ENCODE measurements at regions not wholly inside any gene's neighbourhood (a gene's known extent, or its start where the extent isn't known, plus 50 kb on each side); places are given as distances from the start of the nearest gene placed in this dataset.

DNA sequence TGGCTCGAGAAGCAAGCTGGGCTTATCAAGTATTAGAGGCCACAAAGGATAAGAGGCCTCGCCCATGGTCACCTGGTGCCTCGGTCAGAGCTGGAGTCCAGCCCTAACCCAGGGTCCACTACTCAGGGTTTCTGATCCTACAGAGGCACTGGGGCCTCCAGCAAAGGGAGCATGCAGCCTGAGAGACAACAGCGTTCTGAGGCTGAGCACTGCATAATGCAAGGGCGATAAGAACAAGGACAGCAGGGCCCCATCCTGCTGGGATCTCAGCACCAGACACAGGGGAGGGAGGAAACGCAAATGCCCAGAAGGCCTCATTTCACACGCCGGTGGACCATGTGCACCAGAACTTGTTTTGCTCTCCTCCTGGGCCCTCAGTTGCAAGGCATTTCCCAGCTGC is 63.0 kb downstream of the C5orf15 start:
- no peak for DNase-seq

DNA sequence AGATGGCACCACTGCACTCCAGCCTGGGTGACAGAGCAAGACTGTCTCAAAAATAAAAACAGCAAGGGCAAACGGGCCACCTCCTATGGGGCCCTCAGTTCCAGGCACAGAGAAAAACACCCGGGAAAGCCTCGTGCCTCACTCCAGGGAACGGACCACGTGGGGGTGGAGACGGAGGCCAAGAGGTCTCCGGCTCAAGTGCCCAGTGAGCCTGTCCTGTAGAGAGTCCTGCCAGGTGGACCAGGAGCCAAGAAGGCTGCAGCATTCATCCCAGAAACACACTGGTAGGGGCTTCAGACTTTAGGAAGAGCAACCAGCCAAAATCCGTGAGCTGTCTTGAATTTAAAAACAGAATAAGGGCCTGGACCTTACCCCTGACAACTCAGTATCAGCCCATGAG is 63.8 kb downstream of the C5orf15 start:
- no peak for DNase-seq

DNA sequence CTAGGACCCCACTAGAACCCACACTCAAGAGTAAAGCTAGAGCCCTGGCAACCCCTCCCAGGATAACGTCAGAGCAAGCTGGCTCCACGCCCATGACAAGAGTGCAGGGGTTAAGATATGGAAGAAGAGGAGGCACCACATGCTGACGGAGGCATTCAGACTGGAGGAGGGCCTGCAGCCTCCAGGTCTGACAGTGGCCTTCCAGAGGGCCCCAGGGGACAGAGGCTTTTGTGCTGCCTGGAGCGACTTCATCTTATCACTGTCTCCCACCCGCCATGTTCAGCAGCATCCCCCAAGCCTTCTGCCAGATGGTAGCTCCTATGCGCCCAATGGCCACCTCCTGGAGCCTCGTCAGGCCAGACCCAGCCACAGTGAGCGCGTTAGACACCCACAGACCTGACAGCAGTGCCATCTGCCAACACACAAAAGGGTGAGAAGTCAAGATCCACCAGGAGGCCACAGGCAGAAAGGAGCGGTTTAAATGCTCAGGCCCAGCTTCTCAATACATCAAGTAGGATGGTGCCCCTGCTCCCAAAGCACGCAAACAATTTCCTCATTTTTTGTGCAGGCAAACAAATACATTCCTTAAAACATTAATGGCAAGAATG is 65.8 kb downstream of the C5orf15 start:
- DNase-seq, result no peak

DNA sequence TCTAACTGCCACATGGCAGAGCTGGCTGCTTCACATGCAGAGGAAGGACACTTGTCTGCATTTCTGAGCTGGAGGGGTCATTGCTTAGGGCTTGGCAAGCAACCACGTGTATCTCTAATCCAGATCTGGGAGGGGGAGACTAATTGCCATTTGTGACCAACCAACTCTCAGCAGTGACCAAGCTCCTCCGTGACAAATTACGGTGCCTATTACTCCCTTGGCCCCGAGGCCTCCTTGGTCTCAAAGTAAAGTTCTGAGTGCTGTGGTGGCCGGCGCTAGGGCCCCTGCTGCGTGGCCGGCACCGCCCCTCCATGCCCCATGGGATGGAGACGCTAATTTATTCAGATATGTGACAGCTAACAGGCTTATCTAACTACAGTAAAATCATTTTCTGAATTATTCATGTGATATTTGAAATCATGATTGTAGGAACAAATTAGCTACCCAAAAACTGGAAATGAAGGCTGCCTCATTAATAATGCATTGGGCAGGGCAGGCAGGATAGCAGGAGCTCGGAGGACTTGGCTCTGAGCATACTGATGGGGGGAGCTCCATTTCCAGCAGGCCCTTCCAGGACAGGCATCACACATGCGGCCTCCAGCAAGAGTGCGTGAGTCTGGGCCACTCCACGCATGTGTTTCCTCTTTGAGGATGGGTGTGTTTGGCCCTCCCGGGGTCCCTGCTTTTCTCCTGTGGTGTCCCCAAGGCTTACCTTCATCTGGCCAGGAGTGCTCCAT is 67.7 kb downstream of the C5orf15 start:
- DNase-seq, result no peak

DNA sequence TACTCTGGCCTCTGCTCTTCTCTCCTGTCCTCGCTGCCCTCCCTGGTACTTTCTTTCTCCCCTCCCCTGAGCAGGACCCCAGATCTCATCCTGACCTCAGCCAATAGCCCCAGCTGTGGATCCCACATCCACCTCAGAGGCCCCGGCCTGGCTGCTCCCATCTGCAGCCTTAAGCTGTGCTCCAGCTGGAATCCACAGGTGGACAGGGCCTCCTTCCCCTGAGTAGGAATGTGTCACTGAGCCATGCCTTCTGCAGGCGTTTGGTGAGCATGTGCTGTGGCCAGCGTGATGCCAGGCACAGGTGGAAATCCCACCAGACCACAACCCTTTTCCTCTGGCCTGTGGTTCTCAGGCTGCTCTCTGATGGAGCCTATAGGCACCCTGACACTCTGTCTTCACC is 68.9 kb downstream of the C5orf15 start:
- no peak for DNase-seq

DNA sequence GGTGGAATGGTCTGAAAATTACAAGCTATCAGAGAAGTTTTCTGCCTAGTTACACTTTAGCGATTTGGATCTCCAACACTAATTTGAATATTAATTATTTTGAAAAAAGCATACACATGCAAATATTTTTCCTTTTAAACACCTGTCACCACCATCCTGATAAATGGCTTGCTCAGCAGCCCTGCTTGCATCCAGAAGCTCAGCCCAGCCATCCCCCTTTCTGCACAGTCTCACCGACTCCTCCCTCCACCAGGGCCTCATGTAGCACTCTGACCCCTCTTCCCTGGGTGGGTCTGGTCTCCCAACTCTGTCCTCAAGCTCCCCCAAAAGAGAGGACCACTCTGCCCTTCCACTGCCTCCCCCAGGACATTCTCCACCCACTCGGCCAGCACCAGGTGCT is 70.0 kb downstream of the C5orf15 start:
- DNase-seq, result no peak

DNA sequence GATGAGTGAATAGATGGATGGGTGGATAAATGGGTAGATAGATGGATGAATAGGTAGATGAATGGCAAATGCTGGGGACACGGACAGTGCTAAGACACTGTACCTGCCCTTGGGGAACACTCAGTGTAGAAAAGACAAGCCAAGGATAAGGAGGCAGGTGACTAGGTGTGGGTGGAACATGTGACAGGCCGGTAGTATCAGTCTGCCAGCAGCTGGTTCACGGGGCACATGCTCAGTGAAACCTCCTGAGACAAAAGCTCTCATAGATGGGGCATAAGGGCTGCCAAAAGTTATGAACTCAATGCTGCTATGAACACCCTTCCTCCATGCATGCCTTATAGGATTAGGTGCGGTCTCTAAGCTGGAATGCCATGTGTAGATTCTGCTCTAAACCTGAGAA is 71.0 kb downstream of the C5orf15 start:
- DNase-seq, result no peak

DNA sequence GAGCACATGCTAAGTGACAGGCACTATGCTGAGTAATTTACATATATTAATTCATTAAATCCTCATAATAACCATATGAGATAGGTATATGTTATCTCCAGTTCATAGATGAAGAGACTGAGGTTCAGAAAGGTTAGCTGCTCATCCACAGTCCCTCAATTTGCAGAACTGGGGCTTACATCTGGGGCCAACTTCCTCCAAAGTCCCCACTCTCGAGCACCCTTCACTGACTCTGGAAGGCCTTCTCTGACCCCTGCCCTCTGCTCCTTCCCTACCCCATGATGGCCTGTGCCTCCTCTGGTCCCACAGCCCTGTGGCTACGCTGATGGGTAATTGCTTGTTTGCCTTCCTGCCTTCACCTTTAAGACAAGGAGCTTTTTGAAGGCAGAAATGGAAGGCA is 71.6 kb downstream of the C5orf15 start:
- DNase-seq, result no peak

DNA sequence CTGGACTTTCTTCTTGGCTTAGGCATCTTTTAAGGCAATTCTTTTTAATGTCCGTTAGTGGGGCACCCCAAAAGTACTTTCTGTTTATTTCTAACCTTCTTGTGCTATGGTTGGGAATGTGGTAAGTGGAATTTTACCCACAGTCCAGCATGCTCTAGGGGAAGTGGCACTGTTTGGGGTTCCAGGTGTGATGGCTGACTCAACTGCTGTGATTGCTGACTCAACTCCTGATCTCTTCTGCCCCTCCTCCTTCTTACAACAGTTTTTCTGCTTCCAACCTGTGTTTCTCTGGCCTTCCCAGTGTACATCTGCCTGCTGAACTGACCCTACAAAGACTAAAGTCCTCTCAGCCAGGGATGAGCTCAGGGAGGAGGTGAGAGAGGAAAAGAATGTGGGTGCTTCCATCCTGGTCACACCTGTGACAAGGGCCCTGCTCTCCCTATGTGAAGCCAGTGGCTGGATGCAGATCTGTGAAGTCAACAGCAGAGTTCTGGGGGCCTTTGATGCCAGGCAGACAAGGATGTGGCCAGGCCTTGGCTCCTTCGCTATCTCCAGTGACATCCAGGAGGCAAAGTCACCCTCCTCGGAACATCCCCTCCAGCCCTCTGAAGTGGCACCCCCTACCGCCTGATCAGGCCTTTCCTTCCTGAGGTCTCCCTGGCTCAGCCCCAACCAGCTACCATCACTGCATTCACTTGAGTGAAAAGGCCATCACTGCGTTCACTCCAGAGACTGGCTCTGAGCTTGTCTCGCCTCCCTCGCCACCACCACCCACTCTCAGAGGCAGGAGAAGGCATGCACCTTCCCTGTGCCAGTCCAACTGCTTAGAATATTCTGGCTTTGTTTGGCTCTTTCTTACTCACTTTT is 72.2 kb downstream of the C5orf15 start:
- DNase-seq, result no peak

DNA sequence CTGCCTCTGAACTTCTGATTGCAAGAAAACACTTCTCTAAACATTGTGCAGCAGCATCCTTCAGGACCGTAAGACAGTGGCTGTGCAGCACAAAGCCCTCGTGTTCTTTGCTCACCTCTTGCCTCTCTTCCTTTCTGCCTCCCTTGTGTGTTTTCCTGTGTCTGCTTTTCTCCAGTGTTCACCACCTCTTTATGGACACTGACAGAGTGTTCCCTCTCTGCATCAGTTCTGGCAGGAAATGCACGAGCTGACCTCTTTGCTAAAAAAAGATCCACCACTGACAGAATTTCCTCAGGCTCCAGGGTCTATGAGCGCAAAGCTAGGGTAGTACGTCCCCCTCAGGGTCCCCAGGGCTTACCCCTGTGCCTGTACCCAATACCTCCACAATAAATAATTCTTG is 74.3 kb downstream of the C5orf15 start:
- no peak for DNase-seq

DNA sequence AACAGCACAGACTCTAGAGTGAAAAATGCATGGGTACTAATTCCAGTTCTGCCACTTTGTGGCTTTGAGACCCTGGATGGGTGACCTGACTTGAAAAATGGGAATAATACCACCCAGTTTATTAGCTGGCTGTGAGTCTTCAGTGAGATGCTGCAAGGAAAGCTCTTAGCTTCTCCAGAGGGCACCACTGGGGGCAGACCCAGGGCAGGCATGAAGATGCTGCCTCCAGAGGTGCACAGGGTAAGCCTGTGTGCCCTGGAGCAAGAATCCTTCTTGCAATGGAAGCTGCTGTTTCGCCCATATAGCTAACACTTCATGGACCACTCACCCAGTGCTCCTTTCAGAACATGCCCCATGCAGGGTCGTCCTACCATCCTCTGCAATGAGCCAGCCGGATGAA is 75.7 kb downstream of the C5orf15 start:
- DNase-seq, result no peak

DNA sequence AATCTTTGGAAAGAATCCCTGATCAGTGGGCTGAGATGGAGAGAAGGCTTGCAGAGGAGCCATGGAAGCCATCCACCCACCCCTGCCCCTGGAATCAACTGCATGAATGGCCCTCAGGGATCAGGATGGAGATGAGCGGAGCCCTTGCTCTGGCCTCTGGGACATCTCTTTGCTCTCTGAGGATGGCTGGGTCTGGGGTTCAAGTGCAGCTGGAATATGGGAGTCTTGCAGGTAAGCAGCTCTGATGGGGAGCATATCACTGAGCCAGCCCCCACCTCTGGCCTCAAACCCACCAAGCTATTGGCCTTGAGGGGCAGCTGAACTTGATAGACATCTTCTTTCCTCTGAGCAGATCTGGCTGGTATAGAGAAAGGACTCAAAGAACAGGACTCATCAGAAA is 76.1 kb downstream of the C5orf15 start:
- DNase-seq, result no peak

DNA sequence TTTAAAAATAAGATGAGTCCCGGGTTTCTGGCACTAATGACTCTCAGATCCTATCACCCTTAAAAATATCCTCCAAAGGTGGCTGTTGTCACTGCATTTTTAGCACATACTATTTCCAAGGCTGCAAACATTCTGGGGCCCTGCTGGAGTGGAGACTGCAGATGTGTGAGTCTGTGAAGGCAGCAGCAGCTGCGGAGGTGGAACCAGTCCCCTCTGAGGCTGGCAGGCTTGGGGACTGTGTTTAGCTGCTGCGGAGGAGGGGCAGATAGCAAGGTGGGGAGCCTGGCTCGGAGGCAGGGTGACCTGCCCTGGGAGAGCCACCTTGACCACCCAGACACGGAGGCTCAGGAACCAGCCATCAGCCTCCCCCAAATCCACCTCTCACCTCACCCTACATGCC is 77.0 kb downstream of the C5orf15 start:
- DNase-seq, result no peak

DNA sequence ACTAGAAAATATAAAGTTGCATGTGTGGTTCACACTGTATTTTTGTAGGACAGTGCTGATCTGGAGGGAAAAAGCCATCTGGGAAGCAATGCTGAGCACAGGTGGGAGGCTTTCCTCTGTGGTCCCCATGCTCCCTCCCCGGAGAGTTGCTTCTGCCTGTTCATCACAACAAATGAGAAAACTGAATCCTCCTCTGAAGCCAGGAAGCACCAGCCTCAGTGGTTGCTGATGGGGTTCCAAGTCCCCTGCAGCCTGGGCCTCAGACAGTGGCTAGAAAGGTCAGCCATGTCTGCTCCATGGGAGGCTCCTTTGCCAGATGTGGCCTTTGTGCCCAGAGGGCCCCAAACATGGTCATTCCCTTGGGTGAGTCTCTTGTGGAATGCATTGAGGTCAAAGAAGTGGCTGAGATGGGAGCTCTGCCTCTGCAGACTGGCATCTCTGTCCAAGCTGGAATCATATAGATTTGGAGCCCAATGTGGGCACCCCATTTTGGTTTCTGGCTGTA is 77.6 kb downstream of the C5orf15 start:
- no peak for DNase-seq

DNA sequence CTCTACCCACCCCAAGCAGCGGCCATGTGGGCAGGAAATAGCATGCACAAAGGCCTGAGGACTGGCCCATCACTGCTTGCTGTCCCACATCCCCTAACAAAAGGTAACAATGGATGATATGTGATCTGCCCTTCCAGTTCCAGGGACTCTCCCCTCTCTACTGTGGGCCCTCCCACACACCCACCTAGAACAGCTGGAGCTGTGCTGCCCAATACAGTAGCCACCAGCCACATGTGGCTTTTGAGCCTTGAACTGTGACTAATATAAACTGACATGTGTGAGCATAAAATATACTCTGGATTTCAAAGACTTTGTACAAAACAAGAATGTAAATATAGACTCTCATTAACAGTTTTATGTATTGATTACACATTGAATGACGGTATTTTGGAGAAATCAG is 78.1 kb downstream of the C5orf15 start:
- DNase-seq, result no peak

DNA sequence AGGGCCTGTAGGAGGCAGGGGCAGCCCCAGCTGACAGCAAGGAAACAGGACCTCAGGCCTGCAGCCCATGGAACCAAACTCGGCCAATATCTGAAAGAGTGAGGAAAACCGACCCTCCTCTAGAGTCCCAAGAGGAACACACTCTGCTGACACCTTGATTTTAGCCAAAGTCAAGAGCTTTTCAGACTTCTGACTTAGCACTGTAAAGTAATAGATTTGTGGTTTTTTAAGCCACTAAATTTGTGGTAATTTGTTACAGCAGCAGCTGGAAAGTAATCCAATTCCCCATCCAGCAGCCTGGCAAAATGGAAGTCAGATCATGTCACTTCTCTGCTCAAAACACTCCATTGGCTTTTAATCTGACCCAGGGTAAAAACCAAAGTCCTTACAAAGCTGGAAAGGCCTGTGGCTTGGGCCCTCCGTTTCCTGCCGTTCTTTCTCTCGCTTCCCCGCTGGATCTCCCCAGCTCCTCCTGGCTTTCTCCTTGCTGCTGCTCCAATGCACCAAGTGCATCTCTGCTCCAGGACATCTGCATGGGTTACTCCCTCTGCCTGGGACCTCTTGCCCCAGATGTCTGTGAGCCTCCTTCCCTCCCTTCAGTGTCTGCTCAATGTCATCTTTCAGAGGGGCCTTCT is 79.0 kb downstream of the C5orf15 start:
- no peak for DNase-seq

DNA sequence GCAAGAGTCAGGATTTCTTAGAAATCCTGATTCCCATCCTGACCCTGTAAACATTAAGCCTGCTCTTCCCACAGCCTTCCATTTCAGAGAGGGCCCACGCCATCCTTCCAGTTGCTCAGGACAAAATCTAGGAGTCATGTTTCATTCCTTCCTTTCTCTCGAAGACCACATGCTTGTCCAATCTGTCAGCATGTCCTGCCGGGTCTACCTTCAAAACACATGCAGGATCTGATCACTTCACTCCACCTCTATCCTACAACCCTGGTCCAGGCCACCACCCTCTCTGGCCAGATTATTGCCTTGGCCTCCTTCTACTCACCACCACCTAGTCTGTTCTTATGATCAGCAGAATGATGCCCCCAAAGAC is 79.8 kb downstream of the C5orf15 start:
- no peak for DNase-seq

DNA sequence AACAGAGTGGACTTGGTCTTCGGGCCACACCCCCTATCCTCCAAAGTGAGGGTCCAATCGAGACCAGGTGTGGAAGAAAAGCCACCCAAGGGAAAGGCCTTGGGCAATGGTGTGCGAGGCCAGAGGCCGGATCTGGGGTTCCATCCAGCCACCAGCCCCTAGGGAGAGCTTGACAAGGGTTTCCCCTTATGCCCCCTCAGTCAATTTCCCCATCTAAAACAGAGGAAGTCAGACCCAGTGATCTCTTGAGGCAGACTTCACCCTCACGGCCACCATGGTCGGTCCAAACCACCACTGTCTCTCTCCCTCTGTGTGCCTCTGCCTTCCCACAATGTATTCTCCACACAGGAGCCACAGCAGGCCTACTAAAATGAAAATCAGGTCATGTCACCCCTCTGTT is 82.9 kb downstream of the C5orf15 start:
- DNase-seq, result no peak

DNA sequence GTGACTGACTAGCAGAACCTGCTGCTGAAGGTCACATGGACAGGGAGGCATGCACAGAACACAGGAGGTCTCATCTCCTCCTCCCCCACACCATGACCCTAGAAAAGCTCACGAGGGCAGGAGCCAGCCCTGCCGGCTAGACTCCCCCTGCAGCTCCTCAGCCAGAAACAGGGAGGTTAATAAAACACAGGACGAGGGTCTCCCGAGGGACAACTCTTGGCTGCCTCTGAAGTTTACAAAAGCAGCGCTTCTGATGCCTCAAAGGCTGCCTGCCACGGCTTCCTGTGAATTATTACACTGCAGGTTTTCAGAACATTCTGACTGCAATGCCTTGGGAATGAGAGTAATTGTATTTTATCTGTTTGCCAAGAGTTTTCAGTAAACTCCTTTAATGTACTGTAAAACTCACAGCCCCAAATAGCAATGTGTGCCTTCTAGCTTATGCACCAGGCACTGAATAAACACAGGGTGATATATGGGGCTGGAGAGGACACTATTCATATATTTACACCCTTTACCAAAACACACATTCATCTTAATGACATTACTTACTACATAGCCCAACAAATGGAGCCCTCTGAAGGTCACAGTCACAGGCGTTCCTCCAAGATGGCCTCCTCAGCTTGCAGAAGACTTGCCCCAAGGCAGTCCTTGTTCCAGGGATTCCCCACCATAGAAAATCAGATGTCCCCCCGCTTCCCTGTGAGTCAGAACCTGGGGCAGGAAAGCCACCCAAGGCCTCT is 83.7 kb downstream of the C5orf15 start:
- DNase-seq, result no peak

DNA sequence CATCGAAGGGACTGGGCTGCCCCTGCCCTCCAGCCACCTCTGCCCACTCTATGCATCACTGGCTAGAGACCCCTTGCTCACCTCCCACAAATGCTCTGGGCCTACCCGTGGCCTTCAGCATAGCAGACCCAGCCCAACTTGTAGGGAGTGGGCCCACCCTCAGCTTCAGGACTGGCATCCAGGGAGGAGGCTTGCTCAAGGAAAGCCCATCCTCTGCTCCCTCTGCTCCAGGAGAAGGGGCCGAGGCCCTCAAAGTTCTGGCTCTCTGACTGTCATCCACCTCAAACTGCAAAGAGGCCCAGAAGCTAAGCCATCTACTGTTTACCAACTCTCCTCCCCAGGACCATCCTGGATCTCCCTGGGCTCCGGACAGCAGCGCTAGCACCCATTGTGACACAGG is 84.5 kb downstream of the C5orf15 start:
- DNase-seq, result no peak

DNA sequence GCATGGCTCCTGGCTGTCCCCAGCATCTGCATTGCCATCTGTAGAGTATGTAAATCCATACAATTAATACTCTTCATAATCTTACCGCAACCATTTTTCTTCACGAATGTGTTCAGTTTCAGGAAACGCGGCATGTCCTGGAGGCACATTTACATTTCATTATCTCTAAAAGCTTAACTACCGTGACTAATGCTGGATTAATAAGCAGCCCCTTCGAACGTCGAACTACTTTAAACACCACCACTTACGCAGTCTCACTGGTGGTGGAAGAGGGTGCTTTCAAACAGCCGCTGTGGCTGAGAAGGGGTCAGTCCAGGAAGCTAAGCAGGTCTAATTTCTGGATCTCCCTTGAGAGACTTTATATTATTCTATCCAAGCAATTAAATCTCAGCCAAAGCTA is 85.6 kb downstream of the C5orf15 start:
- DNase-seq, result no peak

DNA sequence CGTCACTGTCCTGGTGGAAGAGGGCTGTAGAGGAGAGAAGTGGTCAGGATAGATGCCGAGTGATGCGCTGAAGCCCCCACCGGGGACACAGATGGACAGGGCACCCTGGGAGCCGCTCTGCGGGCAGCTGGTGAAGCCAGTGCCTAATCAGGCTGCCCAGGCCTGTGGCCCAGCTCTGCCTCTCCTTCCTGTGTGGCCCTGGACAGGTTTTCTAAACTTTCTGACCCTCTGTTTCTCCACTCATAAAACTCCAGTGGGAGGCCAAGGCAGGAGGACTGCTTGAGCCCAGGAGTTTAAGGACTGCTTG is 86.1 kb downstream of the C5orf15 start:
- DNase-seq, result no peak
